Caco-2 (cell line): ENCODE measurements at regions not wholly inside any gene's neighbourhood (a gene's known extent, or its start where the extent isn't known, plus 50 kb on each side); places are given as distances from the start of the nearest gene placed in this dataset.

Experiments
- BruUV-seq: library from RNA; stranded (reverse); fragments of 400-500 nt; replicated peaks from 2 replicates; lab custom pipeline; 2021; lab: Mats Ljungman, UMichigan
- CTCF ChIA-PET: fragments of 300-600 bp; sonication (Branson Sonifier 250); formaldehyde crosslinking; loops from one replicate; lab custom pipeline; 2022; ENCODE audit warnings: antibody characterized with exemption; lab: Charles Lee
- POLR2A ChIA-PET: fragments of 300-600 bp; sonication (Branson Sonifier 250); formaldehyde crosslinking; loops from one replicate; lab custom pipeline; 2022; ENCODE audit warnings: antibody characterized with exemption; lab: Charles Lee
- DNase-seq, 2 experiments: peaks; one replicate each; pipeline versions ENCODE4 v3.0.0 to v3.0.0-alpha.2; 2020 to 2022
- H3K27me3 ChIP-seq: replicated peaks from 2 replicates; pipeline ENCODE4 v1.6.0; 2011; ENCODE audit warnings: low read length; ENCODE audit not compliant: control insufficient read depth, insufficient read depth
- H3K36me3 ChIP-seq: 2 replicates; pipeline ENCODE4 v1.5.1; 2011; ENCODE audit warnings: low read length; ENCODE audit not compliant: control insufficient read depth, insufficient read depth
- H3K4me1 ChIP-seq: fragments of 250-450 bp; sonication (Bioruptor Pico); 2 replicates; pipeline ENCODE4 v1.5.1; 2020; ENCODE audit warnings: mild to moderate bottlenecking
- H3K4me3 ChIP-seq: 2 replicates; pipeline ENCODE4 v1.5.1; 2011; ENCODE audit warnings: low read depth, mild to moderate bottlenecking, control low read depth, low read length
- H3K9me3 ChIP-seq: fragments of 250-450 bp; sonication (Bioruptor Pico); 2 replicates; pipeline ENCODE4 v1.5.1; 2020; ENCODE audit warnings: mild to moderate bottlenecking, moderate library complexity
- H3K27ac Mint-ChIP-seq: one replicate; pipeline ENCODE4 v1.8.0; 2022; ENCODE audit warnings: mixed read lengths; ENCODE audit not compliant: unreplicated experiment
- H3K27me3 Mint-ChIP-seq: one replicate; pipeline ENCODE4 v1.8.0; 2022; ENCODE audit warnings: mixed read lengths; ENCODE audit not compliant: insufficient read depth, unreplicated experiment
- H3K36me3 Mint-ChIP-seq: one replicate; pipeline ENCODE4 v1.8.0; 2022; ENCODE audit warnings: mild to moderate bottlenecking, mixed read lengths; ENCODE audit not compliant: insufficient read depth, unreplicated experiment
- H3K4me1 Mint-ChIP-seq: one replicate; pipeline ENCODE4 v1.8.0; 2022; ENCODE audit warnings: low read depth, mixed read lengths; ENCODE audit not compliant: unreplicated experiment
- H3K4me3 Mint-ChIP-seq: one replicate; pipeline ENCODE4 v1.8.0; 2022; ENCODE audit warnings: mild to moderate bottlenecking, moderate library complexity, mixed read lengths; ENCODE audit not compliant: unreplicated experiment
- H3K9me3 Mint-ChIP-seq: one replicate; pipeline ENCODE4 v1.8.0; 2022; ENCODE audit warnings: mixed read lengths; ENCODE audit not compliant: unreplicated experiment
- intact Hi-C: fragments of 100-400 bp; cut with micrococcal nuclease; formaldehyde crosslinking; loops from one replicate; pipeline ENCODE4 v1.10.0; 2022; ENCODE audit not compliant: unreplicated experiment
- TF ChIP-seq, protein P1 (sequence below), 2 experiments: fragments of 200-600 bp in 1 of 2; IDR thresholded peaks; 1 replicate in 1 of 2; 2 replicates in 1 of 2; pipeline versions ENCODE4 v1.5.1 to v1.8.0; 2011 to 2022; ENCODE audit warnings: antibody characterized with exemption in 1 of 2, control low read depth in 1 of 2, inconsistent platforms in 1 of 2, low read depth in 1 of 2, low read length in 1 of 2, mild to moderate bottlenecking in 1 of 2, moderate library complexity in 1 of 2; ENCODE audit not compliant: insufficient read depth in 1 of 2, severe bottlenecking in 1 of 2, unreplicated experiment in 1 of 2

DNA sequence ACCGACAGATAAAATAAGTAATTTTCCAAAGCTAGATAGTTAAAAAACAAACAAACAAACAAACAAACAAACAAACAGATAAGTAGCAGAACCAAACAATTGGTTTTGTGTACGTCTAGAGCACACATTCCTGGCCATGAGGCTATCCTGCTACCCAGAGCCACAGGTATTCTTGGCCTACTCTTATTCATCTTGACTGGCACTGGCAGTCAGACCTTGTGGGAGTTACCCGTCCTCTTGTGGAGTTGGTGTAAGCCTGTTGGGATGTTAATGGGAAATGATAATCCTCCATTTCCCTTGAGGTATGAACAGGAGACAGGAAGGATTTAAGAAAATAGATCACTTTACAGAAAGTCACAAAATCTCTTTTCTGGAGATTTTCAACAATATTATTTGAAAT is 142.4 kb upstream of the MEOX2 start:
- H3K27me3 ChIP-seq = no peaks in the 10 kb centered on the region
- TF ChIP-seq, protein P1, sequence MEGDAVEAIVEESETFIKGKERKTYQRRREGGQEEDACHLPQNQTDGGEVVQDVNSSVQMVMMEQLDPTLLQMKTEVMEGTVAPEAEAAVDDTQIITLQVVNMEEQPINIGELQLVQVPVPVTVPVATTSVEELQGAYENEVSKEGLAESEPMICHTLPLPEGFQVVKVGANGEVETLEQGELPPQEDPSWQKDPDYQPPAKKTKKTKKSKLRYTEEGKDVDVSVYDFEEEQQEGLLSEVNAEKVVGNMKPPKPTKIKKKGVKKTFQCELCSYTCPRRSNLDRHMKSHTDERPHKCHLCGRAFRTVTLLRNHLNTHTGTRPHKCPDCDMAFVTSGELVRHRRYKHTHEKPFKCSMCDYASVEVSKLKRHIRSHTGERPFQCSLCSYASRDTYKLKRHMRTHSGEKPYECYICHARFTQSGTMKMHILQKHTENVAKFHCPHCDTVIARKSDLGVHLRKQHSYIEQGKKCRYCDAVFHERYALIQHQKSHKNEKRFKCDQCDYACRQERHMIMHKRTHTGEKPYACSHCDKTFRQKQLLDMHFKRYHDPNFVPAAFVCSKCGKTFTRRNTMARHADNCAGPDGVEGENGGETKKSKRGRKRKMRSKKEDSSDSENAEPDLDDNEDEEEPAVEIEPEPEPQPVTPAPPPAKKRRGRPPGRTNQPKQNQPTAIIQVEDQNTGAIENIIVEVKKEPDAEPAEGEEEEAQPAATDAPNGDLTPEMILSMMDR (IDR thresholded peaks at IDR 0.05; ENCODE audit: insufficient read depth in 1 of 2, low read depth in 1 of 2, low read length in 1 of 2, severe bottlenecking in 1 of 2, unreplicated experiment in 1 of 2) = no peak
- CTCF ChIA-PET = no interaction called here
- no peaks in the 10 kb centered on the region for H3K4me1 Mint-ChIP-seq
- POLR2A ChIA-PET = no interaction called here
- H3K36me3 Mint-ChIP-seq = no peaks in the 10 kb centered on the region
- H3K4me3 Mint-ChIP-seq = no peak overlapping the region
- H3K9me3 Mint-ChIP-seq = no peaks in the 10 kb centered on the region
- H3K36me3 ChIP-seq = no peaks in the 10 kb centered on the region
- no peak overlapping the region for H3K27ac Mint-ChIP-seq
- H3K4me3 ChIP-seq = no peak overlapping the region
- no peaks in the 10 kb centered on the region for H3K27me3 Mint-ChIP-seq
- no peak for DNase-seq
- no peaks in the 10 kb centered on the region for H3K4me1 ChIP-seq
- no peaks in the 10 kb centered on the region for H3K9me3 ChIP-seq
- intact Hi-C loops = no loop called here
- no TSS peak for BruUV-seq

DNA sequence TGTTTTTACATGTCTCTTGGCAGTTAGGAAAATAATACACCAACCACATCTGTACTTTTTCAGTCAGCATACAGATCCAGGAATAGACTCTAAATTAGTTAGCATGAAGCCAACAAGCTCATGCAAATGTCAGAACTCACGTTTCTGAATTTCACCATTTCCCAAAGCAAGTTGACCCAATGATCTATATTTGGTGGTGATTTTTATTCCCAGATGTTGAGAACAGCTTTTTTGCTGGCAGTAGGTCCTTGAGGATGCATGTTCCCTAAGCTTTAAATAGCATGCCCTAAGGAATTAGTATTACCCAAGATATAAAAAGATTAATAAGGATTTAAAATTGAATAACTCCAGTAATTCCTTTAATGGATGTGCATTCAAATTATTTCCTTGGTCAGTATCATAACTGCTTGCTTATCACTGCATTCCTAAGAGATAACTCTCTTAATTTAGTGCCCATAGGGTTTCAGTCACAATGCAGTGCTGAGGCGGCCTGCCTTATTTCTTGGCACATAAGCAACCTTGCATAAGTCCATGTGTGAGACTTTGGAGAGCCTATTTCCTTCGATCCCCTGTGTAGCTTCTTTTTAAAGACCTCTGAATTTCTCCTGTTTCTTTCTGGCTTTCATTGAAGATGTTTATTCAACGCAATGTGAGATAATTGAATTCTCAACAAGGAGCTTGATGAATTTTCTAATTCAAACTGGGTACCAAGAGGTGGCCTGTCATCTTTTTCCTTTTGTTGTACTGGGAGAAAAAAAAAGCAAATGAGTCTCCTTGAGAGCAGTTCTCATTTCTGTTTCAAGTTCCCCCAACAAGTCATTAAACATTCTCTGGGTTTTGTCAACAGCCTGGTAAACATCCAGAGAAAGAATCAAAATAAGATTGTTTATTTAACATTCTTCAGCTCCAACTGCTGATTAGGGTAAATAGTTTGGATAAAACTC is 135.3 kb upstream of the MEOX2 start:
- DNase-seq = no peak
- H3K27ac Mint-ChIP-seq = no peak overlapping the region

DNA sequence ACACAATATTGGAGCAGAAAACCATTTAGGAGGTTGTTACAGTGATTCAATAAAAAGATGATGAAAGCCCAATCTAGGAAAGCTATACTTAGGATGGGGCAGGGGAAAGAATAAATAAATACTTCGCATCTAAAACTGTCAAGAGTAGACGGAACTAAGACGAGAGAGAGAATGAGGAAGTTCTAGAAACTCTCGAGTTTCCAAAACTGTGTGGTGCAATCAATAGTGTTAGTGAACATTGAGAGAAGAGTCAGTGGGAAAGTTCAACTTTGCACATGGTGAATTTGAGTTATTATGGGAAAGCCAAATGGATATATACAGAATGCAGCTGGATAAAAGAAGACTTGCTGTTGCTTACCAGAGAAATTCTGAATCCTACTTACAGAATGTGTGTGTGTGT is 133.8 kb upstream of the MEOX2 start:
- Histone ChIP-seq H3K4me1 (no peaks in the 10 kb centered on the region), H3K9me3 (no peaks in the 10 kb centered on the region), H3K27me3 (no peaks in the 10 kb centered on the region; the same call in 1 of the 2 replicates), H3K36me3 (no peaks in the 10 kb centered on the region), H3K4me3 (no peak overlapping the region)
- TF ChIP-seq, protein P1 (IDR thresholded peaks at IDR 0.05; ENCODE audit: insufficient read depth in 1 of 2, low read depth in 1 of 2, low read length in 1 of 2, severe bottlenecking in 1 of 2, unreplicated experiment in 1 of 2) = no peak
- H3K36me3 Mint-ChIP-seq = no peaks in the 10 kb centered on the region
- H3K4me3 Mint-ChIP-seq = no peak overlapping the region
- intact Hi-C loops = no loop called here
- DNase-seq = no peak
- ChIA-PET CTCF (no interaction called here), POLR2A (no interaction called here)
- H3K4me1 Mint-ChIP-seq = no peaks in the 10 kb centered on the region
- no peaks in the 10 kb centered on the region for H3K9me3 Mint-ChIP-seq
- H3K27ac Mint-ChIP-seq = no peak overlapping the region
- H3K27me3 Mint-ChIP-seq = no peaks in the 10 kb centered on the region
- BruUV-seq = no TSS peak

More for the DNA sequence above, 135.3 kb upstream of the MEOX2 start:
- ChIA-PET CTCF (no interaction called here), POLR2A (no interaction called here)
- no peaks in the 10 kb centered on the region for H3K36me3 ChIP-seq
- intact Hi-C loops = no loop called here
- no peaks in the 10 kb centered on the region for H3K36me3 Mint-ChIP-seq
- H3K27me3 ChIP-seq = no peaks in the 10 kb centered on the region; the same call in 1 of the 2 replicates
- no peak overlapping the region for H3K4me3 ChIP-seq
- no peaks in the 10 kb centered on the region for H3K4me1 ChIP-seq
- no peak overlapping the region for H3K4me3 Mint-ChIP-seq
- BruUV-seq = no TSS peak
- no peaks in the 10 kb centered on the region for H3K9me3 ChIP-seq
- H3K9me3 Mint-ChIP-seq = no peaks in the 10 kb centered on the region
- TF ChIP-seq, protein P1 (IDR thresholded peaks at IDR 0.05; ENCODE audit: insufficient read depth in 1 of 2, low read depth in 1 of 2, low read length in 1 of 2, severe bottlenecking in 1 of 2, unreplicated experiment in 1 of 2) = no peak
- no peaks in the 10 kb centered on the region for H3K27me3 Mint-ChIP-seq
- no peaks in the 10 kb centered on the region for H3K4me1 Mint-ChIP-seq
